Breast epithelium (tissue), 4 donors: ENCODE measurements at regions not wholly inside any gene's neighbourhood (a gene's known extent, or its start where the extent isn't known, plus 50 kb on each side); places are given as distances from the start of the nearest gene placed in this dataset.

Source experiments
- DNase-seq, 2 donors: peaks; one replicate each; pipeline ENCODE4 v3.0.0-alpha.2; 2019; ENCODE audit warnings: low spot score in 2 of 2
- H3K27ac ChIP-seq, 2 donors: fragments of 200-600 bp; sonication (generic) in 1 of 2; one replicate each; pipeline ENCODE4 v1.5.1; 2016 to 2019; ENCODE audit warnings: mild to moderate bottlenecking in 1 of 2
- H3K27me3 ChIP-seq, 2 donors: fragments of 200-600 bp; sonication (generic) in 1 of 2; one replicate each; pipeline versions ENCODE4 v1.5.1 to v1.6.0; 2017 to 2019; ENCODE audit warnings: control low read depth in 1 of 2, mild to moderate bottlenecking in 1 of 2
- H3K36me3 ChIP-seq: fragments of 200-600 bp; one replicate; pipeline ENCODE4 v1.5.1; 2019
- H3K4me1 ChIP-seq, 2 donors: fragments of 200-600 bp; sonication (generic); one replicate each; pipeline ENCODE4 v1.5.1; 2016 to 2019; ENCODE audit warnings: control low read depth in 1 of 2
- H3K4me3 ChIP-seq, 3 donors: fragments of 200-600 bp; sonication (generic); 1 replicate in 2 of 3; 2 replicates in 1 of 3; pipeline ENCODE4 v1.5.1; 2016 to 2019; ENCODE audit warnings: mild to moderate bottlenecking in 3 of 3, moderate library complexity in 2 of 3
- H3K9me3 ChIP-seq, 2 donors: fragments of 200-600 bp; sonication (generic) in 1 of 2; one replicate each; pipeline ENCODE4 v1.5.1; 2016 to 2019; ENCODE audit warnings: control low read depth in 1 of 2
- CTCF ChIP-seq, 3 donors: fragments of 450-650 bp; IDR thresholded peaks; one replicate each; pipeline ENCODE4 v1.5.1; 2016 to 2017; ENCODE audit warnings: antibody characterized with exemption in 3 of 3, mild to moderate bottlenecking in 3 of 3, moderate library complexity in 3 of 3
- POLR2A ChIP-seq: fragments of 450-650 bp; IDR thresholded peaks from one replicate; pipeline ENCODE4 v1.6.1; 2016; ENCODE audit warnings: antibody characterized with exemption, mild to moderate bottlenecking, moderate library complexity
- POLR2AphosphoS5 ChIP-seq, 3 donors: sonication (generic); formaldehyde crosslinking; IDR thresholded peaks; one replicate each; pipeline ENCODE4 v1.6.1; 2017; ENCODE audit warnings: antibody characterized with exemption in 3 of 3
- intact Hi-C: fragments of 100-400 bp; cut with DNase I; formaldehyde crosslinking; loops from one replicate; pipeline ENCODE4 v1.15.1; 2023; ENCODE audit warnings: low total_unique reads

DNA sequence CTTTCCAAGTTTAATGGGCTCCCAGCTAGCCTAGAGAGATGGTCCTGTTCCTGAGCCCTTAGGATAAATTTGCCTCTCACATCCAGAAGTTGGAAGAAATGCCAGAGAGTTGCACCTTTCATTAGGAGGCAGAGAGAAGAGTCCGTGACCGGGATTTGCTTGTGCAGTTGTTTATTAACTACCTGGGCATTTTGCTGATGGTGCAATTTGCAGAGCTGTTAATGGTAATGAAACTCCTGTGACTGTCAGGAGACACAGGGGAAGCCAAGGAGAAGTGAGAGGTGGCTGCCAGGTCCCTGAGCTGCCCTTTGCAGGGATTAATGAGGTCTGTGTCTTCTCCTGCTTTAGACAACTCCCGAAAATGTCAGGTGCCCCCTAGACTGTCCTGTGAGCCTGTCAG is 69.1 kb upstream of the B3GAT1 start:
- no peaks in the 10 kb centered on the region for H3K36me3 ChIP-seq
- H3K27ac ChIP-seq, result no peak overlapping the region
- peaks cover 0 to 6% of the 10 kb centered on the region in 2 donors for H3K27me3 ChIP-seq
- H3K4me1 ChIP-seq, result no peaks in the 10 kb centered on the region
- H3K4me3 ChIP-seq, result no peak overlapping the region
- TF ChIP-seq POLR2AphosphoS5 (IDR thresholded peaks at IDR 0.05) (no peak), POLR2A (no peak), CTCF (IDR thresholded peaks at IDR 0.05) (no peak)
- no peaks in the 10 kb centered on the region for H3K9me3 ChIP-seq
- DNase-seq, result no peak
- intact Hi-C loops, result no loop called here

DNA sequence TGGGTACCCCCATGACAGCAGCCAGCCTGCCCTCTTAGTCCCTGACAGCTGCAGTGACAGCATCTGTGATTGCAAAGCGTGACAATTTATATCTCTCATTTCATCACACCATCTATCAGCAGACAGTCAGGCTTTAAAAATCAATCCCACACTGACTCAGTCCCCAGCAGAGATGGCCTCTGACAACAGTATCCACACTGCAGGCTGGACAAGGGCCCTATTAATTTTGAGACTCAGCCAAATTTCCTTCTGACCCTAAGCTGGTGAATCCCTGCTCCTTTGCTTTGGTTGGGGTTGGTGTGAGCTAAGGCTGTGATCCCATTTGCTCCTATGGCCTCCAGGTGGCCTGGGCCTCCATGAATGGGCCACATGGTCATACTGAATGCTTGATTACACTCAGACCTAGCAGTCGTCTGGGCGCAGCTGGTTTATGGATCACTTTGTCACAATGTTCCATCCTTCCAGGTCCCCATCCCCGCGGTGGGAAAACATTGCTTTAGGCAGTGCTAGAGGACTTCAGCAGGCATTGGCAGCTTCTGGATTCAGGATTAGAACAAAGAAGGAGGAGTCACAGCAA is 68.2 kb upstream of the B3GAT1 start:
- Histone ChIP-seq H3K27ac (no peak overlapping the region), H3K4me1 (no peaks in the 10 kb centered on the region), H3K27me3 (peaks cover 0 to 14% of the 10 kb centered on the region in 2 donors), H3K9me3 (no peaks in the 10 kb centered on the region), H3K4me3 (no peak overlapping the region), H3K36me3 (no peaks in the 10 kb centered on the region)
- intact Hi-C loops, result no loop called here
- DNase-seq, result no peak
- TF ChIP-seq POLR2A, result no peak
- TF ChIP-seq POLR2AphosphoS5 (IDR thresholded peaks at IDR 0.05), result no peak
- no peak for TF ChIP-seq CTCF (IDR thresholded peaks at IDR 0.05)

DNA sequence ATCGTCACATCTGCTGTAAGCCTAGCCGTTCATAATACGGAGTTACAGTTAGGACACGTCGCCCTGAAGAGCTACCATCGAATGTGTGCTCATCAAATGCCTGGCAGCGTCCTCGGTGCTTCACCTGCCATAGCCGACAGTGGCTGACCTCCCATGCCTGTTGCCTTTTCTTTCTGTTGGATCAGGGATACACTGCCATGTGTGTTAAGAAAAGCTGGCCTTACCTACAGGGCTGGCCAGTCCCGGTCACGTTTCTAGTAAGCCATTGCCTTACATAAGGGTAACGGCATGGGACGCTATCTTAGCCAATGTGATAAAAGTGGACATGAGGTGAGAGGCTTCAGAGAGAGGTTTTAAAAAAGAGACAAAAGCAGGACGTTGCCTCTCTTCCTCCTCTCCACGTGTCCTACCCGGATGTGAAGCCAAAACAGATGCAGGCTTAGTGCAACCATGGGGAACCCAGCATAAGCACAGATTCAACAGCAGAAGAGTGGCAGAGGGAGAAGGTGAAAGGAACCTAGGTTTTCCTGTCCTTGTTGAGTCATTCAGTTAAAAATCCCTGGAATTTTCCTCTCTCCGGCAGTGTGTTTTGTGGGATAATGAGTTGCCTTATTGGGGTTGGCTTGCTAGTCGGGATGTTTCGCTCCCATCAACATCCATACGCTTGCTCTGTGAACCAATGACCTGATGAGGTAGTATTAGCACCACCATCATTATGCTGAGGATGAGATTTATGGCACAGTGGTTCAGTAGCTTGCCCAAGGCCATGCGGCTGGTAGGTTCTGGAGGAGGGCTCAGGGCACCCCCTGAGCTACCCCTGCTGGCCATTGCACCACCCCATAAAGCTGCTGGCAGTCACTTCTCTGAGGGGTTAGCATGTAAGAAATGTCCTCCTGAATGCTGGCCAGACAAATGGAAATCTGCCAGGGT is 67.4 kb upstream of the B3GAT1 start:
- Histone ChIP-seq H3K27me3 (peaks cover 0 to 14% of the 10 kb centered on the region in 2 donors), H3K36me3 (no peaks in the 10 kb centered on the region), H3K27ac (no peak overlapping the region), H3K9me3 (no peaks in the 10 kb centered on the region), H3K4me1 (no peaks in the 10 kb centered on the region), H3K4me3 (no peak overlapping the region)
- TF ChIP-seq POLR2A (no peak), CTCF (IDR thresholded peaks at IDR 0.05) (no peak)
- intact Hi-C loops, result no loop called here
- no peak for DNase-seq

DNA sequence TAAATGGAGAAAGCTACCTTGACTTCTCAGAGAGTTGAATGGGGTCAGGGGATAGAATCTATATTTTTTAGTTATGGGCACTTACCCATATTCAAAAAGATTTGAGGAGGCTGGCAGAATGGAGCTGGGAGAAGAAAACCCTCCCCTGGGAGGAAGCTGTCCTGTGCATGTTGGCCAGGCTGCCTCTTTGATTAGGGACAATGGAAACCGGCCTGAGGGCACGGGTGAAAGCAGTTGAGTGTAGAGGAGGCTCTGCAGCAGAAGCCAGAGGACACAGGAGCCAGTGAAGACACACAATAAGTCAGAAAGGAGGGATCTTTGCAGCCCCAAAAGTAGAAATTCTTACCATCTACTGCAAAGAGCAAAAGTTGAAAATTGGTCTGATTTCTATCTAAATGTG is 66.6 kb upstream of the B3GAT1 start:
- TF ChIP-seq POLR2AphosphoS5 (IDR thresholded peaks at IDR 0.05) (no peak), CTCF (IDR thresholded peaks at IDR 0.05) (no peak), POLR2A (no peak)
- H3K4me1 ChIP-seq, result no peaks in the 10 kb centered on the region
- no peaks in the 10 kb centered on the region for H3K36me3 ChIP-seq
- intact Hi-C loops, result no loop called here
- H3K9me3 ChIP-seq, result no peaks in the 10 kb centered on the region
- H3K4me3 ChIP-seq, result no peak overlapping the region
- no peak for DNase-seq
- no peak overlapping the region for H3K27ac ChIP-seq
- H3K27me3 ChIP-seq, result peaks cover 0 to 22% of the 10 kb centered on the region in 2 donors

DNA sequence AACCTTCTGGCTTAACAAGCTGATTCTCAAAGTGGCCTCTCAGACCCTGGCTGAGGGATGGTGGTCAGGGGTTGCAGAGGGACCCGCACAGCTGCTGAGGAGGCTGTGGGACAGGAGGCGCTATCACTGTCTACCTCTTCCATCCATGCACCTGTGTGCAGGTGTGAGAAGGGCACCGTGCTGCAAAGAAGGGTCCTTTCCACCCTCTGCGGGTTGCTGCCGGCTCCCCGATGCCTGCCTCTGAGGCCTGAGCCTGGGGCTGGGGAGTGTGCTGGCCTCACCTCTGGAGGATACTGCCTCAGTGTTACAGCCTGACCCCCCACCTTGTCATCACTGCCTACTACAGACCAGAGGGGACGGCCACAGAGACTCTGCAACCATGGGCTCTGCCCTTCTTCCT is 66.1 kb upstream of the B3GAT1 start:
- Histone ChIP-seq H3K4me1 (no peaks in the 10 kb centered on the region), H3K36me3 (no peaks in the 10 kb centered on the region), H3K27me3 (peaks cover 0 to 22% of the 10 kb centered on the region in 2 donors), H3K4me3 (no peak overlapping the region), H3K9me3 (no peaks in the 10 kb centered on the region), H3K27ac (no peak overlapping the region)
- TF ChIP-seq CTCF (IDR thresholded peaks at IDR 0.05) (no peak), POLR2AphosphoS5 (IDR thresholded peaks at IDR 0.05) (no peak), POLR2A (no peak)
- DNase-seq, result no peak
- intact Hi-C loops, result no loop called here
